T-helper 1 cell (primary cell): ENCODE measurements at regions not wholly inside any gene's neighbourhood (a gene's known extent, or its start where the extent isn't known, plus 50 kb on each side); places are given as distances from the start of the nearest gene placed in this dataset.

Source experiments
- DNase-seq, 5 donors: peaks; one replicate each; pipeline ENCODE4 v3.0.0-alpha.2; 2012 to 2020

GRCh38 chr13:40488869-40489391 lies 177.5 kb downstream of the FOXO1 start:
- no peak for DNase-seq

GRCh38 chr13:40490086-40490758 lies 176.2 kb downstream of the FOXO1 start:
- peak in 3 of 5 donors; percentile 39 to 45 (median 40) for DNase-seq

GRCh38 chr13:40492511-40492910 lies 173.9 kb downstream of the FOXO1 start:
- DNase-seq: no peak

GRCh38 chr13:40494513-40494912 lies 171.9 kb downstream of the FOXO1 start:
- DNase-seq: peak in 1 of 5 donors; percentile 43

- no peak for DNase-seq
Measured at GRCh38 chr13:40494946-40495620, 171.4 kb downstream of the FOXO1 start.

- no peak for DNase-seq
Measured at GRCh38 chr13:40495621-40496001, 170.8 kb downstream of the FOXO1 start.

GRCh38 chr13:40496035-40496810 lies 170.2 kb downstream of the FOXO1 start:
- DNase-seq: no peak

GRCh38 chr13:40498461-40498860 lies 168.0 kb downstream of the FOXO1 start:
- no peak for DNase-seq

GRCh38 chr13:40502236-40502635 lies 164.2 kb downstream of the FOXO1 start:
- DNase-seq: no peak

GRCh38 chr13:40503011-40503410 lies 163.4 kb downstream of the FOXO1 start:
- DNase-seq: no peak

GRCh38 chr13:40503966-40504591 lies 162.4 kb downstream of the FOXO1 start:
- no peak for DNase-seq

GRCh38 chr13:40504641-40505040 lies 161.8 kb downstream of the FOXO1 start:
- no peak for DNase-seq

GRCh38 chr13:40505196-40505595 lies 161.2 kb downstream of the FOXO1 start:
- DNase-seq: no peak
